ENCODE measurements at regions not wholly inside any gene's neighbourhood (a gene's known extent, or its start where the extent isn't known, plus 50 kb on each side); places are given as distances from the start of the nearest gene placed in this dataset.
A peak's percentile ranks its signal among the peaks of the same experiment; 100 is the strongest.
"Not testable (repeated sequence)": the region's sequence is repeated elsewhere in the genome, so short reads cannot be mapped to it uniquely, and the experiment has no call there.

GRCh38 chr21:17699524-17700189, 87.0 kb upstream of the BTG3 start:
- Mint-ChIP-seq H3K36me3 (peaks cover 16% of the 10 kb centered on the region), H3K27ac (no peak overlapping the region), H3K4me1 (peaks cover 30% of the 10 kb centered on the region), H3K9me3 (peaks cover 27% of the 10 kb centered on the region), H3K4me3 (no peak overlapping the region), H3K27me3 (no peaks in the 10 kb centered on the region)
- DNase-seq, result no peak
- CTCF ChIA-PET, result interaction anchor here (0.7 to 2.8 kb wide), 2 partner anchors 11 to 18 kb away, joined by 3 to 12 read pairs; no protein-coding TSS in a partner anchor

GRCh38 chr21:17697473-17697872, 84.8 kb upstream of the BTG3 start:
- CTCF ChIA-PET, result interaction anchor here (0.6 to 2.8 kb wide), 2 partner anchors 9 to 225 kb away, joined by 3 to 12 read pairs; no protein-coding TSS in a partner anchor

GRCh38 chr21:17694416-17694815, 81.7 kb upstream of the BTG3 start:
- DNase-seq, H3K27ac Mint-ChIP-seq, CTCF ChIA-PET, H3K4me3 Mint-ChIP-seq, H3K27me3 Mint-ChIP-seq: not testable (repeated sequence)
- Mint-ChIP-seq H3K9me3 (peaks cover 18% of the 10 kb centered on the region), H3K4me1 (peaks cover 36% of the 10 kb centered on the region), H3K36me3 (peaks cover 16% of the 10 kb centered on the region)

More at GRCh38 chr21:17697473-17697872, 84.8 kb upstream of the BTG3 start:
- no peak for DNase-seq
- no peak overlapping the region for H3K27ac Mint-ChIP-seq
- H3K36me3 Mint-ChIP-seq, result peaks cover 16% of the 10 kb centered on the region
- H3K4me1 Mint-ChIP-seq, result peaks cover 40% of the 10 kb centered on the region
- no peaks in the 10 kb centered on the region for H3K27me3 Mint-ChIP-seq
- H3K4me3 Mint-ChIP-seq, result no peak overlapping the region
- peaks cover 19% of the 10 kb centered on the region for H3K9me3 Mint-ChIP-seq

DNA sequence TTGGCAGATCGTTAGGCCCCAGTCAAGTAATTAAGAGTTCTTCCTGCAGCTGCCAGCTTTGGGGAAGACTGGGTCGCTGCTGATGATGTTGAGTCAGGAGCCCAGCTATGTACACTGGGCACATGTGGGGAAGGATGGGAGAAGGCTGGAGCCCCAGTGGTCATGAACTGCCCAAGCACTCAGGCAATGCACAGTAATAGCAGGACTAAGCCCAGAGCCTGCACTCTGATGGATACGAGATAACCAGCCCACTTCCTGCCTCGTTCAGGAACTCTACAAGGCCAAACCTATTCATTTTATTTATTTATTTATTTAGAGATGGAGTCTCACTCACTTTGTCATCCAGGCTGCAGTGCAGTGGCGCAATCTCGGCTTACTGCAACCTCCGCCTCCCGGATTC, 81.1 kb upstream of the BTG3 start:
- H3K27me3 Mint-ChIP-seq, result no peaks in the 10 kb centered on the region
- peaks cover 18% of the 10 kb centered on the region for H3K9me3 Mint-ChIP-seq
- CTCF ChIA-PET, result no interaction called here
- H3K36me3 Mint-ChIP-seq, result peaks cover 14% of the 10 kb centered on the region
- no peak overlapping the region for H3K4me3 Mint-ChIP-seq
- peaks cover 37% of the 10 kb centered on the region for H3K4me1 Mint-ChIP-seq
- no peak overlapping the region for H3K27ac Mint-ChIP-seq
- peak; percentile 21 for DNase-seq

GRCh38 chr21:17690078-17690494, 77.4 kb upstream of the BTG3 start:
- CTCF ChIA-PET, result interaction anchor here (0.6 to 1.4 kb wide), 3 partner anchors 9 to 98 kb away, joined by 3 to 4 read pairs (median 3); no protein-coding TSS in a partner anchor
- Mint-ChIP-seq H3K27ac (no peak overlapping the region), H3K9me3 (peaks cover 7% of the 10 kb centered on the region), H3K4me3 (no peak overlapping the region), H3K27me3 (no peaks in the 10 kb centered on the region), H3K4me1 (peaks cover 49% of the 10 kb centered on the region), H3K36me3 (peaks cover 3% of the 10 kb centered on the region)
- DNase-seq, result no peak

DNA sequence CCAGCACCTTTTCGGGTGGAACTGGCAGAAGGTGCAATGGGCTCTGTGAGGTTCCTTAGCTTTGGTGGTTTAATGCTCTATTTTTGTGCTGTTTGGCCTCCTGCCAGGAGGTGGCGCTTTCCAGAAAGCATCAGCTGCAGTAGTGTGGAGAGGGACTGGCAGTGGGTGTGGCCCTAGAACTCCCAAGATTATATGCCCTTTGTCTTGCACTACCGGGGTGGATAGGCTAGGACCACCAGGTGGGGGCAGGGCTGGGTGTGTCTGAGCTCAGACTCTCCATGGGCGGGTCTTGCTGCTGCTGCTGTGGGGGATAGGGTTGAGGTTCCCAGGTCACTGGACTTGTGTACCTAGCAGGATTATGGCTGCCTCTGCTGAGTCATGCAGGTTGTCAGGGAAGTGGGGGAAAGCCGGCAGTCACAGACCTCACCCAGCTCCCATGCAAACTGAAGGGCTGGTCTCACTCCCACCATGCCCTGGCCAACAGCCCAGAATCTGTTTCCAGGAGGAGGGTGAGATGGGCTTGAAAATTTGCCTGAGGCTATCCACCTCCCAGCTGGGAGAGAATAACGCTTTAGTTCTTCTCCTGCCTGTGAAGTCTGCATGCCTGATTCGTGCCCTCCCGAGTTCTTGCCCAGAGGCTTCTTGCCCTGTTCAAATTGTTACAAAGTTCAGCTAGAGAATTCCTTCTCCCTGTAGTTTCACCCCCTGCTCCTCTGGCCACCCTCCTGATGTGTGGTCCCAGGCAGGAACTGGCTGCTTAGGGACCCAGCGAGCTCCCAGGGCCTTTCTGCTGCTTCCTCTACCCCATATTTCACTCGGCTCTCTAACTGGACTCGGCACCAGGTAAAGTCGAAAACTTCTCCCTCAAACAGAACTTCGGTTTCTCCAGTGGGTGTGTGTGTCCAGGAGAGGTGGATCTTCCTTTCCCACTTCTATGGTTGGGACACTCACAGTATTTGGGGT, 76.5 kb upstream of the BTG3 start:
- Mint-ChIP-seq H3K4me3 (no peak overlapping the region), H3K36me3 (peaks cover 4% of the 10 kb centered on the region), H3K4me1 (peaks cover 46% of the 10 kb centered on the region), H3K27me3 (peaks cover 4% of the 10 kb centered on the region), H3K9me3 (peaks cover 7% of the 10 kb centered on the region), H3K27ac (peak overlapping the region; percentile 29)
- CTCF ChIA-PET, result interaction anchor here (0.9 to 2.8 kb wide), 15 partner anchors 8 to 236 kb away, joined by 3 to 12 read pairs (median 4); no protein-coding TSS in a partner anchor
- peak; percentile 54 for DNase-seq

DNA sequence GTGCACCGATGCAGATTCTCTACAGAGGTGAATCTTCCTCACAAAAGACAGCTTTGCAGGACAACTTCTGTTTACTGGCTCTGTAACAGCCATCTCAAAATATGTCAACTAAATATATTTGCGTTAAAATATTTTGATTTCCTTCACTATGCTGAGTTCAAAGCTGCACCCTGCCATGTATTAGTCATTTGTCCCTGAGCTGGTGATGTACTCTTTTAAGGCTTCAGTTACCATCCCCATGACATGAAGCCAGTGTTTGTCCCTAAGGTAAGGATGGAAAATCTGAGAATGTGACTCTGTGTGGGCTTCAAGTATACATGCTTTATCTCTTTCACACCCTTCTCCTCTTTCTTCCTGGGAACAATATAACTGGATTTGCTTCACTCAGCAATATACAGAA, 70.2 kb upstream of the BTG3 start:
- Mint-ChIP-seq H3K9me3 (peaks cover 7% of the 10 kb centered on the region), H3K36me3 (peaks cover 4% of the 10 kb centered on the region), H3K4me3 (no peak overlapping the region), H3K4me1 (peaks cover 21% of the 10 kb centered on the region), H3K27me3 (peaks cover 4% of the 10 kb centered on the region), H3K27ac (no peak overlapping the region)
- CTCF ChIA-PET, result interaction anchor here (0.9 to 1.3 kb wide), 2 partner anchors 221 to 243 kb away, joined by 3 to 4 read pairs; no protein-coding TSS in a partner anchor
- no peak for DNase-seq

DNA sequence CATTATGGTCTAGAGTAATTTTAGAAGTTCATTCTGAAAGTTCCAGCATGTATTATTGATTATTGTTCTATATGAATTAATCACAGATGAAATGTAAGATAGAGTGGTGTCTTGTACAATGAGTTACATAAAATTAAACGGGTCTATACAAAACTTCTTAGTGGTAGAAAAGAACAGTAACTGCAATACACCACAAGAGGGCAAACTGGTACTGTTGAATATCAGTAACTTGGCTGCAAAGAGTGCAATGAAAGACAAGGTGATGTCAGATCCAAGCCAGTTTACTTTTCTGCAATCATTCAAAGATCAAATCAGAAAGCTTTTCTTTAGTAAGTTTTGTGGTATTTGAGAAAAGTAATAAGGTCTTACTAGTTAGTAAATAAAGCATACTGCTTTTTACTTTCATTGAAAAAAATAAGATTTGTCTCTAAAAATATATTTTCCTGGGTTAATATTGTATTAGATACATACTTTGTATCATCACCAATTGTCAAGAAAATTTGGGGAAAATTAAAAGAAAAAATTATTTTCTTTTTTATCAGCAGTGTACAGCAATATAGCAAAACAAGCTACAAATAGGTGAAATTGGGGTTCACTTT, 66.4 kb upstream of the BTG3 start:
- Mint-ChIP-seq H3K4me1 (no peaks in the 10 kb centered on the region), H3K27me3 (no peaks in the 10 kb centered on the region), H3K27ac (no peak overlapping the region), H3K9me3 (no peaks in the 10 kb centered on the region), H3K36me3 (no peaks in the 10 kb centered on the region), H3K4me3 (no peak overlapping the region)
- no peak for DNase-seq
- CTCF ChIA-PET, result interaction anchor here (0.7 to 6.3 kb wide), 14 partner anchors 8 to 246 kb away, joined by 3 to 45 read pairs (median 3); no protein-coding TSS in a partner anchor

GRCh38 chr21:17676930-17677329, 64.2 kb upstream of the BTG3 start:
- H3K27ac Mint-ChIP-seq, H3K27me3 Mint-ChIP-seq, H3K4me1 Mint-ChIP-seq, DNase-seq, H3K36me3 Mint-ChIP-seq, H3K4me3 Mint-ChIP-seq, H3K9me3 Mint-ChIP-seq: not testable (repeated sequence)
- CTCF ChIA-PET, result interaction anchor here (3.0 to 6.3 kb wide), 2 partner anchors 228 to 248 kb away, joined by 26 to 45 read pairs; no protein-coding TSS in a partner anchor

DNA sequence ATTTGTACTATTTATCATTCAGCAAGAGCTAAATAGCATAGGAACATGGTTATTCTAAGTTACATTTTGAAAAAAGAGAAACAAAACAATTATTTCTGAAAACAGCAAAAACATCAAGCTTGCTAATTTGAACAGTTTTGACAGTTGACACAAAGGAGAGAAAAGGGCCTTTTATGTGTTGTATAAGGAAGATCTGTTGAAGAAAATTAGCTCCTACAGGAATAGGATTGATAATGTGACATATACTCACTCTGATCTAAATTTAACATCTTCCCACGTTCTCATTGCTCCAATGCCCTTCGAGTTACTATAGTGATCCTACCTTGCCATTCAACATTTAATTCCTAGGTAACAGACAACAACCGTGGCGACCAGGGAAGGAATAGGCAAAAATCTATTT, 61.4 kb upstream of the BTG3 start:
- H3K27me3 Mint-ChIP-seq, result peaks cover 9% of the 10 kb centered on the region
- no peak overlapping the region for H3K27ac Mint-ChIP-seq
- CTCF ChIA-PET, result no interaction called here
- no peaks in the 10 kb centered on the region for H3K9me3 Mint-ChIP-seq
- no peak overlapping the region for H3K4me3 Mint-ChIP-seq
- H3K4me1 Mint-ChIP-seq, result no peaks in the 10 kb centered on the region
- no peak for DNase-seq
- no peaks in the 10 kb centered on the region for H3K36me3 Mint-ChIP-seq

DNA sequence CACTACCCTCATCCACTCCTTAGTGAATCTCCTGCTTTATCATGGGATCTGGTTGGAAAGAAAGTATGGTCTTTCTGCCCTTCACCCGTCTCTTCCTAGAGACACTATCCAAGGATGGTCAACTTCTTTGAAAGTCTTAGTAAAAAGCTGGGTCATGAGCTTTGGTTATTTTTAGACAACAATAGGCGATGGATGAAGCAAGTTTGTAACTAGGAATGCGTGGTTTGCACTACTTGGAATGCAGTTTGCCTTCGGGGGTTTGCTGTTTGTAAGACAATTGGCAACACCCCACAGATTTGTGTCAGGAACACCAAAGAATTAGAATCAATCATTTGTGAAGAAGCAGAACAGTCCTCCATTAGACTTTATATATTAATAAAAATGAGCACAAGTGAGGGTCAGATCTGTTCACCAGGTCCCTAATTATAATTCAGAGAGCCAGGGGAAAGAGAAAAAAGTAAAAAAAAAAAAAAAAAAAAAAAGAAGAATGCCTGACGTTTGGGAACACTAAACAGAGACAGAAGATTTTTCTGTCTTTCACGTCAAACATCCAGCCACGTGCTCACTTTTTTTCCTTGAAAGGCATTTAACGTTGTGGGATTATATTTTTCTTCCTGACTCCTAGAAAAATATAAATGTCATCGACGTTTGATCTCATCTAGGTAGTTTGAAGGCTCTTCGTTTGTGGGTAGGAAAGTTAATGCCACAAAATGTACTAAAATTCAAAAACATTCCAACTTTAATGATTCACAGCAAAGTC, 60.7 kb upstream of the BTG3 start:
- Mint-ChIP-seq H3K9me3 (no peaks in the 10 kb centered on the region), H3K27me3 (peaks cover 9% of the 10 kb centered on the region), H3K36me3 (no peaks in the 10 kb centered on the region), H3K4me3 (no peak overlapping the region), H3K27ac (no peak overlapping the region), H3K4me1 (no peaks in the 10 kb centered on the region)
- DNase-seq, result no peak
- CTCF ChIA-PET, result interaction anchor here (1.2 kb wide), 1 partner anchor 287 kb away, joined by 3 read pairs; no protein-coding TSS in a partner anchor

GRCh38 chr21:17671733-17672132, 59.0 kb upstream of the BTG3 start:
- Mint-ChIP-seq H3K27ac (no peak overlapping the region), H3K4me1 (no peaks in the 10 kb centered on the region), H3K27me3 (peaks cover 9% of the 10 kb centered on the region), H3K9me3 (no peaks in the 10 kb centered on the region), H3K4me3 (no peak overlapping the region), H3K36me3 (no peaks in the 10 kb centered on the region)
- CTCF ChIA-PET, result no interaction called here
- no peak for DNase-seq

DNA sequence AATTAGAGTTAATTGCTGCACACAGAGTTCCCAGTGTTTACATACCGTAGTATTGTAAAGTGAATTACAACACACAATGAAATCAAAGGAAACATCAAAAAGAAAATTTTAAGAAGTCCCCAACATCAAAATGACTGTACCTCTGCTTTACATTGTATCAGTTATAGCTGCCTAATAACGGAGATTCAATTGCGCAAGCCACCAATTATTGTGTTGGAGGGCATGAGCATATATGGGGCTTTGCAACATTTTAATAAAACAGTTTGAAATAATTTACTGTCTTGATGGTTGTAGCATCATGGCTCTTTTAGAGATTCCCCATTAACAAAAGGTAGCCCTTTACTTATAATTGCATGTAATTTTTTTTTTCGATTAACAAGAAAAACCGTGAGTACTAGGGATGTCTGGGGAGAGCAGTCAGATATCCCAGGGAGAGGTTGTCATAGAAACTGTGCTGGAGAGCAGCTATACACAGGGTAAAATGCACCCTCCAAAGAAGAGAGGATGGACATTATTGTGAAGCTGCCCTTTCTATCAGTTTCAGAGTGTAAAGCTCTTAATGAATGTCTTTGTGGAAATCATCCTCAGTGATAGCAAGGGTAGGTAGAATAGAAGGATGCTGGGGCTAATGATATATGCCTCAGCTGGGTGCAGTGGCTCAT, 55.9 kb upstream of the BTG3 start:
- no peak overlapping the region for H3K4me3 Mint-ChIP-seq
- no peaks in the 10 kb centered on the region for H3K9me3 Mint-ChIP-seq
- H3K4me1 Mint-ChIP-seq, result no peaks in the 10 kb centered on the region
- no peak overlapping the region for H3K27ac Mint-ChIP-seq
- no peak for DNase-seq
- CTCF ChIA-PET, result no interaction called here
- H3K36me3 Mint-ChIP-seq, result no peaks in the 10 kb centered on the region
- H3K27me3 Mint-ChIP-seq, result peaks cover 9% of the 10 kb centered on the region

Measured in activated naive CD4-positive, alpha-beta T cell treated with anti-CD3 and anti-CD28 coated beads, Interleukin-2, amount 10 ng/mL, durations not matched to agents 7 days and 5 days (primary cell).